Muscle of leg (tissue), 3 donors: ENCODE measurements at regions not wholly inside any gene's neighbourhood (a gene's known extent, or its start where the extent isn't known, plus 50 kb on each side); places are given as distances from the start of the nearest gene placed in this dataset.

Experiments
- DNase-seq: peaks from one replicate; pipeline ENCODE4 v3.0.0; 2013
- H3K27ac ChIP-seq: one replicate; pipeline ENCODE4 v1.5.1; 2013; ENCODE audit warnings: mild to moderate bottlenecking, low read length, control low read depth
- H3K27me3 ChIP-seq: one replicate; pipeline ENCODE4 v1.6.1; 2013; ENCODE audit warnings: low read length; ENCODE audit not compliant: control insufficient read depth, insufficient read depth
- H3K36me3 ChIP-seq: one replicate; pipeline ENCODE4 v1.6.1; 2013; ENCODE audit warnings: low read length; ENCODE audit not compliant: control insufficient read depth, insufficient read depth
- H3K4me1 ChIP-seq: one replicate; pipeline ENCODE4 v1.6.1; 2013; ENCODE audit warnings: low read length; ENCODE audit not compliant: control insufficient read depth, insufficient read depth
- H3K4me3 ChIP-seq: one replicate; pipeline ENCODE4 v1.5.1; 2013; ENCODE audit warnings: low read length, control low read depth
- H3K9me3 ChIP-seq: replicated peaks from 2 replicates; pipeline ENCODE4 v1.6.1; 2013; ENCODE audit warnings: low read depth, low read length; ENCODE audit not compliant: control insufficient read depth
- WGBS: methylation state at CpG from one replicate; pipeline ENCODE4 v1.1.5; 2013; ENCODE audit warnings: missing lambda C conversion rate; ENCODE audit not compliant: insufficient coverage; 5-methylcytosine and 5-hydroxymethylcytosine counted together

GRCh38 chr4:152101556-152102435 is 341.0 kb upstream of the GATB start:
- H3K27ac ChIP-seq, result no peak overlapping the region
- no peaks in the 10 kb centered on the region for H3K36me3 ChIP-seq
- H3K9me3 ChIP-seq, result no peaks in the 10 kb centered on the region
- no peak overlapping the region for H3K4me3 ChIP-seq
- no peaks in the 10 kb centered on the region for H3K27me3 ChIP-seq
- H3K4me1 ChIP-seq, result peaks cover 17% of the 10 kb centered on the region
- 87% methylated on average over 4 of the region's 8 CpGs for WGBS
- DNase-seq, result peak; percentile 50

DNA sequence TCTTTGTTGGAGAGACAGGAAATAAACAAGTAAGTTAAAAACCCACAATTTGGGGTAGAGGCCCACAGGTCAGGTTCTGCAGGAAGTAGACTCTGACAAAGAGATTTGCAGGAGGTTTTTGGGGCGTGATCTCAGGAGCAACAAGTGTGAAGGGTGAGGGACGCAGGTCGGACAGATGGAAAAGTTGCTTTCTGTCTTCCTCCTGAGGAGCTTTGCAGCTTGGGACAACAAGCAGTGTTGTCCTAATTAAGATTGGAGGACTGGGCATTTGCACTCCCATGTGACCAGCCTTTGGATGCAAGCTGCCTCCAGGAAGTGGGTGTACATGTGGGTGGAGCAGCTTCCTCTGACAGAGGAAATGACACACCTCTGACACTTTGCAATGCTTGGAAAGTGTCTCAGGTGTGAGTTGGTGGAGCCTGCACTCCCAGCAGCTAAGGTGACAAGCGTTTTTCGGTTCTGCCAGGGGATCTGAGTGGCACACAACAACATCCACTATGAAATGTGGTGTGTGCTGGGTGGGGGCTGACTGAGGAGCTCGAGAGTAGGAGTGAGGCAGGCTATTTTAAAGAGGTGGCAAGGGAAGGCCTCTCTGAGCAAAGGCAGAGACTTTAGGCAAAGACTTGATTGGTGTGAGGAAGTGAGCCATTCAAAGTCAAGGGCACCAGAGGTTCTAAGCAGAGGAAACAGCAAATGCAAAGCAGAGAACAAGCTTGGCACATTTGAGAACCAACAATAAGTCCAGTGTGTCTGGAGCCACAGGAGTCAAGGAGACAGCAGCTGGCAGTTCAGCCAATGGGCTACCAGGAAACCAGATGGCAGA is 339.8 kb upstream of the GATB start:
- DNase-seq, result no peak
- 53% methylated on average over 4 of the region's 6 CpGs for WGBS
- Histone ChIP-seq H3K4me3 (no peak overlapping the region), H3K27ac (no peak overlapping the region), H3K36me3 (no peaks in the 10 kb centered on the region), H3K4me1 (peaks cover 15% of the 10 kb centered on the region), H3K9me3 (no peaks in the 10 kb centered on the region), H3K27me3 (no peaks in the 10 kb centered on the region)

- no peak for DNase-seq
- H3K4me1 ChIP-seq, result peaks cover 20% of the 10 kb centered on the region
- H3K4me3 ChIP-seq, result no peak overlapping the region
- no peaks in the 10 kb centered on the region for H3K9me3 ChIP-seq
- H3K27me3 ChIP-seq, result no peaks in the 10 kb centered on the region
- no peaks in the 10 kb centered on the region for H3K36me3 ChIP-seq
- WGBS, result 93% methylated on average over 5 of the region's 7 CpGs
- no peak overlapping the region for H3K27ac ChIP-seq
These were observed 339.2 kb upstream of the GATB start for GRCh38 chr4:152099981-152100378.

- H3K27ac ChIP-seq, result no peak overlapping the region
- H3K4me1 ChIP-seq, result peaks cover 22% of the 10 kb centered on the region
- H3K4me3 ChIP-seq, result no peak overlapping the region
- no peaks in the 10 kb centered on the region for H3K27me3 ChIP-seq
- no peak for DNase-seq
- WGBS, result 58% methylated on average over 2 of the region's 2 CpGs
- H3K9me3 ChIP-seq, result no peaks in the 10 kb centered on the region
- H3K36me3 ChIP-seq, result no peaks in the 10 kb centered on the region
These were observed 338.7 kb upstream of the GATB start for GRCh38 chr4:152099555-152099954.

DNA sequence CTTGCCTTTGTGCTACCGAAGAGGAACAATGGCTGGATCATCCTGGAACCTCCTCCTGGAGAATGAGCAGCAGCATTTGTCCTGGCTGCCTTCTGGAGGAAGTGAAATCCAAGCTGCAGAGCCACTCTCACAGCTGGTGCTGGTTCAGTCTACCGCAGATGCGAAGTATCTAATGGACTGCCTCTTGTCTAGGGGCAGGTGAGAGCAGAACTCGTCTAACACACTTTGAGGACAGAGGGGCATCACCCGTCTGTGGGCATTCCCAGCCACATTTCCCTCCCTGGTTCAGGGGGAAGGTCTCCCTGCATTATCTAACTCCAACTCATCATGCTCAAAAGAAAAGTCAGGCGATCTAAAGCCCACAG is 338.2 kb upstream of the GATB start:
- H3K9me3 ChIP-seq, result no peaks in the 10 kb centered on the region
- H3K27me3 ChIP-seq, result no peaks in the 10 kb centered on the region
- H3K36me3 ChIP-seq, result no peaks in the 10 kb centered on the region
- H3K4me3 ChIP-seq, result no peak overlapping the region
- H3K27ac ChIP-seq, result no peak overlapping the region
- peaks cover 25% of the 10 kb centered on the region for H3K4me1 ChIP-seq
- DNase-seq, result no peak
- 80% methylated on average over 3 of the region's 6 CpGs for WGBS

DNA sequence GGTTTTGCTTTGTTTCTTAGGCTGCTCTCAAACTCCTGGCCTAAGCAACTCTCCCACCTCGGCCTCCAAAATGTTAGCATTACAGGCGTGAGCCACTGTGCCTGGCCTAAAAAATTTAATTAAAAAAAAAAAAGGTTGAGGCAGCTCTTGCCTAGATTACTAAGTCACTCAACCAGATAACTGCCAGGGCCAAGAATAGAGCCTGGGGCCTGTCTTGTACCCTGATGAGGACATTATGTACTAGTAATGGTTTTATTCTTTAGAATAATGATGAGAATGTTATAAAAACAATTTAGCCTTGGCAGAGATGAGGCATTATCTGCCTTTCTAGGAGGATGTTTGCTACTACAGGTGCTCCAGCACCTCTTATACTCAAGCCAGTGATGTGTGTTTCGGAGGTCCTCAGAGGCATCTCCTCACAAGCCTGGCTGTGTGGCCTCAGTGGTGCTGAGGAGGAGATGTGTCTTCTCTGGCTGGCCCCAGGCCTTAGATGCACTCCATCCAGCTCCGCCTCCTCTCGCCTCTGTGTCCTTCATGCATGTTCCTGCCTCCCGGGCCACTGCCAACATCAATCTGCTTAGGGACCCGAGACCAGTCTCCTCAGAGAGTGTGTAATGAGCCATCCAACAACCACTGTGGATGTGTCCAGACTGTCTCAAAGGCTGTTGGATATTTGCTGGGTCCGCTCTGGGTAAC is 337.7 kb upstream of the GATB start:
- 85% methylated on average over 6 of the region's 8 CpGs for WGBS
- no peaks in the 10 kb centered on the region for H3K27me3 ChIP-seq
- no peaks in the 10 kb centered on the region for H3K9me3 ChIP-seq
- peaks cover 25% of the 10 kb centered on the region for H3K4me1 ChIP-seq
- no peak for DNase-seq
- no peak overlapping the region for H3K4me3 ChIP-seq
- H3K36me3 ChIP-seq, result no peaks in the 10 kb centered on the region
- H3K27ac ChIP-seq, result no peak overlapping the region

DNA sequence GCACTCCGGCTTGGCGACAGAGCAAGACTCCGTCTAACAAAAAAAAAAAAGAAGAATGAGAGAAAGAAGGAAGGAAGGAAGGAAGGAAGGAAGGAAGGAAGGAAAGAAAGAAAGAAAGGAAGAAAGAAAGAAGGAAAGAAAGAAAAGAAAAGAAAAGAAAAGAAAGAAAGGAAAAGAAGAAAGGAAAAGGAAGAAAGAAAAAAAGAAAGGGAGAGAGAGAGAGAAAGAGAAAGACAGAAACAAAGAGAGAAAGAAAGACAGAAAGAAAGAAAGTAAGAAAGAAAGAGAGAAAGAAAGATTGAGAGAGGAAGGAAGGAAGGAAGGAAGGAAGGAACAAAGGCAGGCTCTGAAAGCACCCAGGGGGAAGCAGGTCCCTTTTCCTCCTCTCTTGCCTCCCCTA is 336.6 kb upstream of the GATB start:
- DNase-seq, result no peak
- 83% methylated on average over 1 of the region's 3 CpGs for WGBS

DNA sequence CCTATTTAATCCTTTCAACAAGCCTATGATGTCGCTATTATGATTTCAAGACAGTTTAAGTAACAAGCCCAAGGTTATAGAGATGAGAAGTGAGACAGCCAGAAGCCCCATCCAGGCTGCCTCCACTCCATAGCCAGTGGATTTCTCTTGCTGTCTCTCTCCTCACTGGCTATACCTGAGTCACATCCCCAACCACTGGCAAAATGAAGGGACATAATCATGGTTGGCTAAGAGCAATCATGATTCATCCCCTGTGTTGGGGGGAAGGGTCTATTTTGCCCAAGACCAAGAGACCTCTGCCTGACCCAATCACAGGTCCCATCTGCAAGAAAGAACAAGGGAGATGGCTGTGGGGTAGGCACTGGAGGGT is 334.9 kb upstream of the GATB start:
- Histone ChIP-seq H3K36me3 (no peaks in the 10 kb centered on the region), H3K27ac (no peak overlapping the region), H3K4me1 (peaks cover 22% of the 10 kb centered on the region), H3K9me3 (no peaks in the 10 kb centered on the region), H3K27me3 (no peaks in the 10 kb centered on the region), H3K4me3 (no peak overlapping the region)
- no CpG with 5 or more reads among the region's 1 CpG for WGBS
- DNase-seq, result no peak

More for the DNA sequence above, 336.6 kb upstream of the GATB start:
- peaks cover 23% of the 10 kb centered on the region for H3K4me1 ChIP-seq
- no peaks in the 10 kb centered on the region for H3K9me3 ChIP-seq
- no peaks in the 10 kb centered on the region for H3K27me3 ChIP-seq
- H3K27ac ChIP-seq, result no peak overlapping the region
- H3K36me3 ChIP-seq, result no peaks in the 10 kb centered on the region
- no peak overlapping the region for H3K4me3 ChIP-seq

DNA sequence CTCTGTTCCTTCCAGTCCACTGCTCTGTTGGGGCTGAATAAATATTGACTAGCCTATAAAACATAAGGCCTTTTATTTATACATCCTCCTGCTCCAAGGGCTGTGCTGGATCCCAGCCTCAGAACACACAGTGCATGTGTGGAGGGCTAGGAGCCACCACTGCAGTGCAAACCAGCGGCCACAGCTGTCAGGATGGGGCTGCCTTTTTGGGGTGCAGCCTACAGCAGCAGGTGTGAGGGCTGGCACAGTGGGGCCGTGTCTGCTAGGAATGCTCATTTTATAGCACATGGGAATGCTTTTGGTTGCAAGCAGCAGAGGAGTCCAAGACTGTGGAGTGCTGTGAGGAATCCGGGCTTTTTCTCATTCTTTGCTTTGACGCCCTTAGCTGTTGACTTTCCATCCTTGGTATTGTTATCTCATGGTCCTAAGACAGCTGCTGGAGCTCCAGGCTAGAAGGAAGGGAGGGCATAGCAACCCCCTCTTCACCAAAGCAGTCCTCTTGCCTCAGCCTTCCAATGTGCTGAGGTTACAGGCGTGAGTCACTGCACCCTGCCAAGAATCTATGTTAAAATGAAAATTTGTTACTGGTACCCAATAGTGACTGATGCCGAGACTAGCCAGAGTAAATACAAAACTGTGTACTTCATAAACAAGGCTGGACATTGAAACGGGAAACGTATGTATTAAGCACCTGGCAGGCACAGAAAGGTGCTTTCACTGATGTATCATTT is 334.3 kb upstream of the GATB start:
- peak; percentile 62 for DNase-seq
- H3K4me3 ChIP-seq, result no peak overlapping the region
- WGBS, result 43% methylated on average over 3 of the region's 8 CpGs
- H3K27me3 ChIP-seq, result no peaks in the 10 kb centered on the region
- H3K36me3 ChIP-seq, result no peaks in the 10 kb centered on the region
- no peaks in the 10 kb centered on the region for H3K9me3 ChIP-seq
- peak overlapping the region; percentile 15 for H3K27ac ChIP-seq
- H3K4me1 ChIP-seq, result peaks cover 21% of the 10 kb centered on the region
